NCI-H2196 treated with DMSO at 0.1 percent for 48 hours (cell line): ENCODE measurements at regions not wholly inside any gene's neighbourhood (a gene's known extent, or its start where the extent isn't known, plus 50 kb on each side); places are given as distances from the start of the nearest gene placed in this dataset.

Experiments
- DNase-seq: peaks from one replicate; lab custom pipeline; 2025; ENCODE audit not compliant: unreplicated experiment; lab: John Stamatoyannopoulos, UW

- no peak for DNase-seq
Observed at GRCh38 chr1:101290922-101291561, 54.2 kb downstream of the S1PR1 start.

- no peak for DNase-seq
Observed at GRCh38 chr1:101291562-101292380, 55.0 kb downstream of the S1PR1 start.

GRCh38 chr1:101293461-101294051 lies 56.7 kb downstream of the S1PR1 start:
- no peak for DNase-seq

- DNase-seq, result no peak
Observed at GRCh38 chr1:101295209-101295608, 58.4 kb downstream of the S1PR1 start.

GRCh38 chr1:101298663-101299062 lies 61.8 kb downstream of the S1PR1 start:
- DNase-seq, result no peak

GRCh38 chr1:101299141-101299540 lies 62.3 kb downstream of the S1PR1 start:
- DNase-seq, result no peak

- no peak for DNase-seq
Observed at GRCh38 chr1:101299710-101300109, 62.9 kb downstream of the S1PR1 start.

- no peak for DNase-seq
Observed at GRCh38 chr1:101300916-101301315, 64.1 kb downstream of the S1PR1 start.

GRCh38 chr1:101301446-101302057 lies 64.7 kb downstream of the S1PR1 start:
- DNase-seq, result no peak

GRCh38 chr1:101302831-101303511 lies 66.2 kb downstream of the S1PR1 start:
- no peak for DNase-seq

- DNase-seq, result no peak
Observed at GRCh38 chr1:101307985-101308689, 71.3 kb downstream of the S1PR1 start.

- no peak for DNase-seq
Observed at GRCh38 chr1:101308935-101309333, 72.1 kb downstream of the S1PR1 start.

- DNase-seq, result peak; percentile 26
Observed at GRCh38 chr1:101309334-101310311, 72.8 kb downstream of the S1PR1 start.

- DNase-seq, result no peak
Observed at GRCh38 chr1:101310506-101310905, 73.7 kb downstream of the S1PR1 start.

GRCh38 chr1:101311146-101311920 lies 74.5 kb downstream of the S1PR1 start:
- DNase-seq, result no peak

- no peak for DNase-seq
Observed at GRCh38 chr1:101312147-101312546, 75.3 kb downstream of the S1PR1 start.

GRCh38 chr1:101313356-101313755 lies 76.5 kb downstream of the S1PR1 start:
- no peak for DNase-seq

- no peak for DNase-seq
Observed at GRCh38 chr1:101314244-101314643, 77.4 kb downstream of the S1PR1 start.

GRCh38 chr1:101316256-101316655 lies 79.4 kb downstream of the S1PR1 start:
- DNase-seq, result no peak
